ENCODE measurements at regions not wholly inside any gene's neighbourhood (a gene's known extent, or its start where the extent isn't known, plus 50 kb on each side); places are given as distances from the start of the nearest gene placed in this dataset.
"Not testable (repeated sequence)": the region's sequence is repeated elsewhere in the genome, so short reads cannot be mapped to it uniquely, and the experiment has no call there.

- Histone ChIP-seq H3K27ac (ENCODE audit: low read length) (no peak overlapping the region), H3K27me3 (ENCODE audit: control insufficient read depth, insufficient read depth, low read length) (no peaks in the 10 kb centered on the region), H3K36me3 (ENCODE audit: control insufficient read depth, insufficient read depth, low read length) (no peaks in the 10 kb centered on the region), H3K4me3 (ENCODE audit: low read length) (no peak overlapping the region), H3K9me3 (replicated peaks; ENCODE audit: control insufficient read depth, low read depth, low read length) (no peaks in the 10 kb centered on the region), H3K4me1 (ENCODE audit: control insufficient read depth, insufficient read depth, low read length) (no peaks in the 10 kb centered on the region)
- no CpG with 5 or more reads among the region's 6 CpGs for WGBS (ENCODE audit: insufficient coverage)
- DNase-seq, result no peak
These were observed 1004.4 kb upstream of the ZEB2 start for GRCh38 chr2:145524303-145524702.

- H3K4me1 ChIP-seq (ENCODE audit: control insufficient read depth, insufficient read depth, low read length); H3K4me3 ChIP-seq (ENCODE audit: low read length); H3K36me3 ChIP-seq (ENCODE audit: control insufficient read depth, insufficient read depth, low read length); H3K9me3 ChIP-seq (replicated peaks; ENCODE audit: control insufficient read depth, low read depth, low read length); H3K27me3 ChIP-seq (ENCODE audit: control insufficient read depth, insufficient read depth, low read length); H3K27ac ChIP-seq (ENCODE audit: low read length); DNase-seq: not testable (repeated sequence)
- WGBS (ENCODE audit: insufficient coverage), result 100% methylated on average over 1 of the region's 5 CpGs
These were observed 999.3 kb upstream of the ZEB2 start for GRCh38 chr2:145519254-145519653.

GRCh38 chr2:145511946-145512345, 992.0 kb upstream of the ZEB2 start:
- no peak overlapping the region for H3K4me3 ChIP-seq (ENCODE audit: low read length)
- H3K27ac ChIP-seq (ENCODE audit: low read length), result no peak overlapping the region
- H3K36me3 ChIP-seq (ENCODE audit: control insufficient read depth, insufficient read depth, low read length), result no peaks in the 10 kb centered on the region
- H3K9me3 ChIP-seq (replicated peaks; ENCODE audit: control insufficient read depth, low read depth, low read length), result no peaks in the 10 kb centered on the region
- no peak for DNase-seq
- H3K27me3 ChIP-seq (ENCODE audit: control insufficient read depth, insufficient read depth, low read length), result no peaks in the 10 kb centered on the region
- 83% methylated on average over 1 of the region's 4 CpGs for WGBS (ENCODE audit: insufficient coverage)
- H3K4me1 ChIP-seq (ENCODE audit: control insufficient read depth, insufficient read depth, low read length), result no peaks in the 10 kb centered on the region

- H3K4me3 ChIP-seq (ENCODE audit: low read length), result no peak overlapping the region
- no peak overlapping the region for H3K27ac ChIP-seq (ENCODE audit: low read length)
- no peaks in the 10 kb centered on the region for H3K4me1 ChIP-seq (ENCODE audit: control insufficient read depth, insufficient read depth, low read length)
- H3K9me3 ChIP-seq (replicated peaks; ENCODE audit: control insufficient read depth, low read depth, low read length), result no peaks in the 10 kb centered on the region
- no peaks in the 10 kb centered on the region for H3K36me3 ChIP-seq (ENCODE audit: control insufficient read depth, insufficient read depth, low read length)
- no peaks in the 10 kb centered on the region for H3K27me3 ChIP-seq (ENCODE audit: control insufficient read depth, insufficient read depth, low read length)
- no peak for DNase-seq
- WGBS (ENCODE audit: insufficient coverage), result no CpG with 5 or more reads among the region's 3 CpGs
These were observed 983.6 kb upstream of the ZEB2 start for GRCh38 chr2:145503511-145503910.

- H3K4me1 ChIP-seq (ENCODE audit: control insufficient read depth, insufficient read depth, low read length), result no peaks in the 10 kb centered on the region
- no peaks in the 10 kb centered on the region for H3K27me3 ChIP-seq (ENCODE audit: control insufficient read depth, insufficient read depth, low read length)
- H3K9me3 ChIP-seq (replicated peaks; ENCODE audit: control insufficient read depth, low read depth, low read length), result no peaks in the 10 kb centered on the region
- no peak overlapping the region for H3K4me3 ChIP-seq (ENCODE audit: low read length)
- no peak overlapping the region for H3K27ac ChIP-seq (ENCODE audit: low read length)
- DNase-seq, result no peak
- 100% methylated on average over 2 of the region's 3 CpGs for WGBS (ENCODE audit: insufficient coverage)
- no peaks in the 10 kb centered on the region for H3K36me3 ChIP-seq (ENCODE audit: control insufficient read depth, insufficient read depth, low read length)
These were observed 982.0 kb upstream of the ZEB2 start for GRCh38 chr2:145501920-145502319.

GRCh38 chr2:145495590-145495989, 975.7 kb upstream of the ZEB2 start:
- Histone ChIP-seq H3K27ac (ENCODE audit: low read length) (no peak overlapping the region), H3K27me3 (ENCODE audit: control insufficient read depth, insufficient read depth, low read length) (no peaks in the 10 kb centered on the region), H3K36me3 (ENCODE audit: control insufficient read depth, insufficient read depth, low read length) (no peaks in the 10 kb centered on the region), H3K9me3 (replicated peaks; ENCODE audit: control insufficient read depth, low read depth, low read length) (peaks cover 3% of the 10 kb centered on the region), H3K4me3 (ENCODE audit: low read length) (no peak overlapping the region), H3K4me1 (ENCODE audit: control insufficient read depth, insufficient read depth, low read length) (no peaks in the 10 kb centered on the region)
- no peak for DNase-seq
- no CpG with 5 or more reads among the region's 3 CpGs for WGBS (ENCODE audit: insufficient coverage)

- H3K9me3 ChIP-seq (replicated peaks; ENCODE audit: control insufficient read depth, low read depth, low read length), result peaks cover 3% of the 10 kb centered on the region
- H3K27ac ChIP-seq (ENCODE audit: low read length), result no peak overlapping the region
- H3K4me1 ChIP-seq (ENCODE audit: control insufficient read depth, insufficient read depth, low read length), result no peaks in the 10 kb centered on the region
- WGBS (ENCODE audit: insufficient coverage), result no CpG with 5 or more reads among the region's 1 CpG
- no peak for DNase-seq
- no peaks in the 10 kb centered on the region for H3K36me3 ChIP-seq (ENCODE audit: control insufficient read depth, insufficient read depth, low read length)
- H3K4me3 ChIP-seq (ENCODE audit: low read length), result no peak overlapping the region
- H3K27me3 ChIP-seq (ENCODE audit: control insufficient read depth, insufficient read depth, low read length), result no peaks in the 10 kb centered on the region
These were observed 974.5 kb upstream of the ZEB2 start for GRCh38 chr2:145494441-145494840.

- H3K36me3 ChIP-seq (ENCODE audit: control insufficient read depth, insufficient read depth, low read length), result no peaks in the 10 kb centered on the region
- DNase-seq, result no peak
- H3K27me3 ChIP-seq (ENCODE audit: control insufficient read depth, insufficient read depth, low read length), result no peaks in the 10 kb centered on the region
- H3K4me3 ChIP-seq (ENCODE audit: low read length), result no peak overlapping the region
- H3K27ac ChIP-seq (ENCODE audit: low read length), result no peak overlapping the region
- WGBS (ENCODE audit: insufficient coverage), result no CpG with 5 or more reads among the region's 3 CpGs
- no peaks in the 10 kb centered on the region for H3K4me1 ChIP-seq (ENCODE audit: control insufficient read depth, insufficient read depth, low read length)
- peaks cover 3% of the 10 kb centered on the region for H3K9me3 ChIP-seq (replicated peaks; ENCODE audit: control insufficient read depth, low read depth, low read length)
These were observed 968.7 kb upstream of the ZEB2 start for GRCh38 chr2:145488571-145488970.

- Histone ChIP-seq H3K4me1 (ENCODE audit: control insufficient read depth, insufficient read depth, low read length) (no peaks in the 10 kb centered on the region), H3K27ac (ENCODE audit: low read length) (no peak overlapping the region), H3K27me3 (ENCODE audit: control insufficient read depth, insufficient read depth, low read length) (no peaks in the 10 kb centered on the region), H3K4me3 (ENCODE audit: low read length) (no peak overlapping the region), H3K9me3 (replicated peaks; ENCODE audit: control insufficient read depth, low read depth, low read length) (no peaks in the 10 kb centered on the region), H3K36me3 (ENCODE audit: control insufficient read depth, insufficient read depth, low read length) (no peaks in the 10 kb centered on the region)
- peak; percentile 54 for DNase-seq
These were observed 964.7 kb upstream of the ZEB2 start for GRCh38 chr2:145484448-145485097.

- H3K4me1 ChIP-seq (ENCODE audit: control insufficient read depth, insufficient read depth, low read length), result no peaks in the 10 kb centered on the region
- no peak overlapping the region for H3K27ac ChIP-seq (ENCODE audit: low read length)
- no peak for DNase-seq
- H3K9me3 ChIP-seq (replicated peaks; ENCODE audit: control insufficient read depth, low read depth, low read length), result no peaks in the 10 kb centered on the region
- WGBS (ENCODE audit: insufficient coverage), result no CpG with 5 or more reads among the region's 3 CpGs
- no peaks in the 10 kb centered on the region for H3K27me3 ChIP-seq (ENCODE audit: control insufficient read depth, insufficient read depth, low read length)
- H3K36me3 ChIP-seq (ENCODE audit: control insufficient read depth, insufficient read depth, low read length), result no peaks in the 10 kb centered on the region
- H3K4me3 ChIP-seq (ENCODE audit: low read length), result no peak overlapping the region
These were observed 963.9 kb upstream of the ZEB2 start for GRCh38 chr2:145483854-145484253.

GRCh38 chr2:145481334-145481922, 961.5 kb upstream of the ZEB2 start:
- H3K27ac ChIP-seq (ENCODE audit: low read length), result no peak overlapping the region
- no peaks in the 10 kb centered on the region for H3K4me1 ChIP-seq (ENCODE audit: control insufficient read depth, insufficient read depth, low read length)
- H3K4me3 ChIP-seq (ENCODE audit: low read length), result no peak overlapping the region
- no peaks in the 10 kb centered on the region for H3K36me3 ChIP-seq (ENCODE audit: control insufficient read depth, insufficient read depth, low read length)
- no peaks in the 10 kb centered on the region for H3K27me3 ChIP-seq (ENCODE audit: control insufficient read depth, insufficient read depth, low read length)
- no peaks in the 10 kb centered on the region for H3K9me3 ChIP-seq (replicated peaks; ENCODE audit: control insufficient read depth, low read depth, low read length)
- no peak for DNase-seq

All from muscle of leg (tissue), 3 donors.